GM21786 (cell line): ENCODE measurements at regions not wholly inside any gene's neighbourhood (a gene's known extent, or its start where the extent isn't known, plus 50 kb on each side); places are given as distances from the start of the nearest gene placed in this dataset.

ENCODE experiments used
- ATAC-seq: cut with Tn5 transposase; IDR thresholded peaks from one replicate; pipeline ENCODE4 v1.9.1; 2021; ENCODE audit not compliant: unreplicated experiment

DNA sequence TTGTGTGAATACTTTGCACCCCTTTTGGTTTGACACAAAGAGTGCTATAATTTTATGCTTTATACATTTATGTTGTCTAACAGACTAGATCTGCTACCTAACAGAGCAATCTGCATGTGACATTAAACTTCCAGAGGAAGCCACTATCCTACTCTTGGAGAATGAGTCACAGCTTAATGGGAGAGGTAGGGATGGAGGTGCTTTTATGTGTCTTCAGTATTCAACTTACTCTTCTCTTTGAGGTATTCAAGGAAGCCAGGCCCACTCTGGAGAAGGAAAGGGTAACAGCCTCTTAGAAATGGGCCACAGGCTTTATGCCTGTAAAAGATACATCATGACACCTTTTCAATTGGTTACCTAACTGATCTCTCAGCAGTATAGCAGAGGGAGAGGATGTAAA lies 85.8 kb upstream of the NEUROD1 start:
- ATAC-seq = no peak

DNA sequence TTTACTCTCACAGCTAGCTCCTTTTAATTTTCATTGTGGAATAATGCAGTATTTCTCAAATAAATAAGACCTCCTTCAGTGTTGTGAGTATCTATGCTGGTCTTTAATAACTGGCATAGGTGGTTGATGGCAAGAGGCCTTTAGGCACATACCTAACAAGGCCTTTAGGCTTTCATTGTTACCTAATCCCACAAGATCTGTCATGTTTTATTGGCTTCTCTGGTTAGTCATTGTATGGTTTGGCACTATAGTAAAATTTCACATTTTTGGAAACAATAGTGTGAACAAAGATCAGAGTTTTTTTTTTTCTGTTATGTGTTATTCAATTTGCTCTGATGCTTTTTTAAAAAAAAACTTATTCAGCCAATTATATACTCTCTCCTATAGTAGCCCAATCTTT lies 89.8 kb upstream of the NEUROD1 start:
- no peak for ATAC-seq

DNA sequence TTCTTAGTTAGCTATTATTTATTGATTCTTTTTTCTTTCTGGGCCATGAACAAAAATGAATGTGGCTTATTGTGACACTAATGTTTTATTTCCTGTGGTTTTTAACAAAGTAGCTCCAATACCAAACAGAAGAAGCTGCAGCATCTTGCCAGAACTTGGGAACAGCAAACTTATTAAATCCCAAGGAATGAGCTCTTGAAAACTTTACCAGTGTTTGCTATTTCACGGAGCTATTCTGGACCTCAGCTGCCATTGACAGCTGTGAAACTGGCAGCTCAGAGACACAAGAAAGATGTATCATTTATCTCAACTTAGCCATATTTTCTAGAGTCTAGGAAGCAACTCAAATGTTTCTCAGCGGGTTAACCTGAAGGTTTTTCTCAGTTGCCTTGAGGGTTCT lies 91.0 kb upstream of the NEUROD1 start:
- ATAC-seq = no peak

DNA sequence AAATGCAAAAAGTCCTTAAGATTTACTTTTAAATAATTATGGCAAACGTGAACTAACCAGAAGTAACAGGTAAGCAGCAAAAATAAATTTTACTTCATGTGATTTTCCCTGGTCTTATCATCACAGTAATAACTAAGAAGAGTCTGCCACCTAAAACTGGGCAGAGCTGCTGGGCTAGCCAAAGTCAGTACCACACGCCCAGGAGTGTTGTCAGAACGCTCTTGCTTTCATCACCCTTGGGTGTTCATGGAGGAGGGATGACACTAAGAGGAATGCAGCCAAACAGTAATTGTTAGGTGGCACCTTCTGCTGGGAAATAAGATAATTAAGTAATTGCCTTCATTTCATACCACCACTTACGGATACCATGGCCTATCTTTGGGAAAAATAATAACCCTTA lies 92.0 kb upstream of the NEUROD1 start:
- ATAC-seq = no peak

DNA sequence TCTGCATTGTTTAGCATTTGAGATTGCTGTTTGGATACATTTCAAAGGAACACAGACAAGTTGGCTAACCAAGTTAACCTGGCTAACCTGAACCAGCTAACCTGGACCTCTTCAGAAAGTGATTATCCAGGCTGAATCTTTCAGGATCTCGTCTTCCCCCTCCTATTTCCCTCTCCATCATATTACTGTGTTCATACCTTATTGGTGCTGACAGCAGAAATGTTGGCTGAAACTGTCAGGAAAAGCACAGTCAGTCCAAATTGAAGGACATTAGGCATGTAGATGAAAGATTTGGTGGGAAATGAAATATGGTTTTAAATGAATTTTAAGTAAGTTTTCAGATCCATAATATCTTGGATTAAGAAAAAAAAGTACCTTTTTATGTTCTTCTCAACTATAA lies 92.5 kb upstream of the NEUROD1 start:
- ATAC-seq = no peak

DNA sequence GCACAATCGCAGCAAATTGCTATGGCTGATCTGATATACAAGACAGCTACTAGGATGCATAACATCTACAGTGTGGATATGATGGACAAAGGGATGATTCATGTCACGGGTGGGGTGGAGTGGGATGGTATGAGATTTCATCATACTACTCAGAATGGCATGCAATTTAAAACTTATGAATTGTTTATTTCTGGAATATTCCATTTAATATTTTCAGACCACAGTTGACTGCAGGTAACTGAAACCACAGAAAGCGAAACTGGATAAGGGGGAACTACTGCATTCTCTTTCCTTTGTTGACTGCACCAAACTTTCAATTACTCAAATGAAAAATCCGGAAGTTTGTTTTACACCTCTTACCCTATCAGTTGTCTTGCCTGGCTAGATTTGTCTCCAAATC lies 94.4 kb upstream of the NEUROD1 start:
- ATAC-seq = peak; percentile 40

DNA sequence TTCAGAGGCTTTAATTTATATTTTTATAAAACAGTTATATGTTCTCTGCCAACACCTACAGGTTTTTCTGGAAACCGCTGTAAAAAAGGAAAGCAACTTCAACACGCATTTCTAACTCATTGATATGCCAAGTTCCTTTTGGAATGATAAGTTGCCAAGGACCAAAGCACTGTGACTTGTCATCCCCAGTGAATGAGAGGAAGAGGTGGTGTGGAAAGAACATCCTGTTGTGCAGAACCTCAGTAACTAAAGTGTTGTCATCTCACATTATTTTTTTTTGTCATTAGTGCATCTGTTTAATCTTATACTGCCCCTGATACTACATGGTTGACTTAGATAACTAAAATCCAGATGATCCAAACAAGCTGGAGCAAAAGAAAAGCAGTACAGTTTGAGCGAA lies 96.0 kb upstream of the NEUROD1 start:
- no peak for ATAC-seq

DNA sequence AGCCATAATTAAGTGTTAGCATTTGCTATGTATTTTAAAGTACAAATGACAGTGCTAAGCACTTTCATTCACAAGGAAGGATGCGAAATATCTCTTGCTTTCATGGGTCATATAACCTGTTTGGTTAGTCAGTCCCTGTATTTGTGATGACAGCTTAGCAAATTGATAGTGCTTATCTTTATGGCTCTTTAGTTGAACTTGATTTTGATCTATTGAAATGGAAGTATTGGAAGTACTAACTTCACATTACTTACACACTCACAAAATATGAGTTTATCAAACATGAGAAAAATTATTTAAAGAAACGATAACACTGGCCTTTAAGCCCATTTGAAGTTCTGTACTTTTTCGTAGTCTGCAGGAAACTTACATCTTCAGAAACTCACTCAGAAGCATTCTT lies 97.4 kb upstream of the NEUROD1 start:
- ATAC-seq = no peak

DNA sequence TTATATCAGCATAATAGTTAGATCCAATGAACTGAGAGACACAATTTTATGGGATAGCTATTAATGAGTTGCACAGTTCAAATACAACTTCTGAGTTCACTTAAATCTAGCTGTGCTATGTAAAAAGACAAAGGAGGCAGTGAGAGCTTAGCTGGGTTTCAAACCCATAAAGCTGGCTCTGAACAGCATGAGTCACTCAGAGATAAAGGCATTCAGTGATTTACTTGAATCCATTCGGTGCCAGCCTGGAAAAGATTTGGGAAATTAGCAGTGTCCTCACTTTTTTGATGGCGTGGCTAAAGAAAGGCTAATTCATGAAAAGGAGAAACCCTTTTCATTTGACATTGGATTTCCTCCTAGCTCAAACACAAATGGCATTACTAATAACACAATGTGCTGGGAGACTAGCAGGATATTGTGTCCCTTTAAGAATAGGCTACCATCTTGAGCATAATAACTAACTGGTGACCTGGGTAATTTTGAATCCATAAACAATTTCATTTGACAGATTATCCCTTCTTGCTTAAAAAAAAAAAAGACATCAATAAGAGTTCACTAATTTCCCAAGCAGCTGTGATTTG lies 98.4 kb upstream of the NEUROD1 start:
- ATAC-seq = no peak

DNA sequence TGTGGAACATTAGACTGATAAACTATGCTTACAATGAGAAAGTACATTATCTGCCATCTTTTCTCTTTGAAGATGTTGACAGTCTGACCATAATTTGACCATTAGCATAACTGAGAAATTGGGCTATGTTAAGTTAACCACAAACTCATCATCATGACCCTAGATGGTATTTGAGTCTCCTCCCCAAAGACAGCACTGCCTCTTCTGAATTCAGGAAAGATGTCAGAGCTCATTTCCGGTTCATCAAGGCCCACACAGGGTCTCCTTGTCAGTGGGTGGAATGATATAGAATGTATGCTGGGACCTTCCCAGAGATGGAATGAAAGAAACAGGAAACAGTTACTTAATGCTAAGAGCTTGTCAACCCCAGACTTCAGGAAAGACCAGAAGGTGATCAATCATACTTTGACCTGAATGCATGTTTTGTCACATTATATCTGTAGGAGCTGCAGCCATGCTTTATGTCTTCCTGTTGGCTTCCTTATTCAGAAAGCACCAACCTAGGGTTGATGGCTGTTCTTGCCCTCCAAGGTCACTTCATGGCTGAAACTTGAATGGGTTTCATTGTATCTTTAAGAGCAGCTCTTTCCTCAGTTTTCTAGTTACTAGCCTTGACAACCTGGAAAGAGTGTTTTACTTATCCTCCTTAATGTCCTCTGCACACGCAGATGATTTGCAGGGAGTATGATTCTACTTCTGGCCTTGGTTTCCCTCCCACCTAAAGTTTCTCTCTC lies 99.1 kb upstream of the NEUROD1 start:
- ATAC-seq = peak; percentile 29

DNA sequence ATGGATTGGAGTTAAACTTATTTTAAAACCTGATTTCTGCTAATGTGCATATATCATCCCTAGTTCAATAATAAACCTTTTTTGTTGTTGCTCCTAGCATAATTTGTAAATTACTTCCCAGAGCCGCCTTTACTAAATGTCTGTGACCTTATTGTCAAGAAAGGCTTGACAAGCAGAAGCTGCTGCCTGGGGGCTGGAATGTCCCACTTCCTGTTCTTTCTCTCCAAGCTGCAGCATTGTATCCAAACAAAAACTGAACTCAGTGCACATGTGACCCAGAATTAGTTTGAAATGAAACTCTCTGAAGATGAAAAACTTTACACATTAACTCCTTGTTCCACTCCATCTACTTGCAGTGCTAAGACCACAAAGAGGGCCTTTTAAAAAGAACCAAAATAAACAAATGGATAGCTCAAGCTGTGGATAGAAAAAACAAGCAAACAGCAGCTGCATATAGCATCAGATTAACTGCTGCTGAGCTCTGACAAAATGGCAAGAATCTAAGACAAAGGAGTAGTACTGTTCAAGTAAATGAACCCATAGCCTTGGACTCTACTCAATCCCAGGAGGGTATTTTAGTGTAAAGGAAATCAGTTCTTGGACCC lies 99.8 kb upstream of the NEUROD1 start:
- peak; percentile 76 for ATAC-seq

DNA sequence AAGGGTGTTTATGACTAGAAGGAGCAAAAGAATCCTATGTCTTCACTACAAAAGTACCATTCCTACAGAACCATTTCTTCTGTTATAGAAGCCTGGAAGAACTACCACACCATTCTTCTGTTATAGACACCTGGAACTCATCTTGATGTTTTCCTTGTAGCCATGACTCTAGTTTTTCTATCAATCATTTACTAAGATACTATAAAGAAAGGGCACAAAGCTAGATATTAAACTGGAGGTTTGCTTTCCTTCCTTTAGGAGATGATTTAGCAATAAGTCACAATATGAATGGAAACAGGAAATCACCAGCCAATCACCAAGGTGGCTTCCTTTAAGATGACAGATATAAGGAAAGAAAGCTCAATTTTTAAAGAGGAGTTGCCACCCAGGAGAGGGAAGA lies 100.3 kb upstream of the NEUROD1 start:
- ATAC-seq = peak; percentile 22

DNA sequence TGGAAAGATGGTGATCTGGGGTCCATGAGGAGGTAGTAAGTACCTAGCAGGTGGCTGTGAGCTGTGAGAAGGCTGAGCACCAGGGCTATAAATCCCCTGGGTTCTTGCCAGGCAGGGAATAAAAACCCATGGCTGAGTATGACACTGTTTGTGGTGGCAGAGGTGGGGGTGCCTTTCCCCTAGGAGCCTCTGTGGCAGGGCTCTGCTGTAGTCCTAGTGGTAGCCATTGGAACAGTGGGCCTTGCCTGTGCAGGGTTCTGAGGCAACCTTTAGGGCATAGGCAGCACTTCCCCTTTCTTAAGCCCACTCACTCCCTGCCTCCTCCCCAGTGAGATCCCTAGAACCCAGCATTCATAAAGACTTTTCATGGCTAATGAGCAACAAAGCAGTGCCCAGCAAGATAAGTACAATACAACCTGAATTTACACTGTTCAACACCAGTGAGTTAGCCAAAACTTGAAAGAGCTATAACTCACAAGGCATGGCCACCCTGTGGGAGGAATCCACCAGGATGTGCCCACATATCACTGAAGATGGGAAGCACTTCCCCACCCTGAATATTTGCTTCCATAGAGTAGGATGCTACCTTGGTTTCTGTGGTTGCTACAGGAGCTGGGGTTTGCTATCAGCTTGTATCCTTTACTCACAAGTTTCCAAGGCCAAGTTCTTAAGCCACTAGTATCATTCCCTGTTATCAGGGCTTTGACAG lies 100.9 kb upstream of the NEUROD1 start:
- ATAC-seq = peak; percentile 32

DNA sequence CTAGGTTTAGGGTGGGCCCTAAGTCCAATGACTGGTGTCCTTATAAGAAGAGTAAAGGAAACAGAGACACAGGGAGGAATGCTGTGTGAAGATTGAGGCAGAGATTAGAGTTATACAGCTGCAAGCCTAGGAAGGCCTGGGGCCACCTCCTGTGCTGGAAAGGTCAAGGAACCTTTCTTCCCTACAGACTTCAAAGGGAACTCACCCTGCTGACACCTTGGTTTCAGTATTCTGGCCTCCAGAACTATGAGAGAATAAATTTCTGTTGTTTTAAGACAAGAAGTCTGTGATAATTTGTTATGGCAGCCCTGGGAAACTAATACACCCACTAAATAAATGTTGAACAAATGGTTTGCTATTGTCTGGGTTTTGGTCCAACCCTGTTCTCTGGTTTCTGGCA lies 102.3 kb upstream of the NEUROD1 start:
- no peak for ATAC-seq

DNA sequence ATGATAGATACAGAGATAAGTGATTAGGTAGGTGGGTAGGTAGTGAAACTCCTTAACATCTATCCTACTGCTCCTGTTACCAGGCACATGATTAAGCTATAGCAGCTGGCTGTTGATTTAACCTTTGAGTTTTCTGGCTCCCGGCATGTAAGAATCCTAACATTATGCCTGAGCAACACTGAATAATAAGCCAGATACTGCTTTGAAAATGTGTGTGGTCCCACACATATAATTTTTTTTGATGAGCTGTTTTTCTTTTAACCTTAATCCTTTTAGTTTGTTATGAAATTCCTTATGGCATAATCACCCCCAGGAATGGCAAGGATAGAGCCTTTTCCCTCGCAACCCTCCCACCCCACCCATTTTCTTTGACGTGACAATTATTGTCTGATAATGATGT lies 104.2 kb upstream of the NEUROD1 start:
- no peak for ATAC-seq

DNA sequence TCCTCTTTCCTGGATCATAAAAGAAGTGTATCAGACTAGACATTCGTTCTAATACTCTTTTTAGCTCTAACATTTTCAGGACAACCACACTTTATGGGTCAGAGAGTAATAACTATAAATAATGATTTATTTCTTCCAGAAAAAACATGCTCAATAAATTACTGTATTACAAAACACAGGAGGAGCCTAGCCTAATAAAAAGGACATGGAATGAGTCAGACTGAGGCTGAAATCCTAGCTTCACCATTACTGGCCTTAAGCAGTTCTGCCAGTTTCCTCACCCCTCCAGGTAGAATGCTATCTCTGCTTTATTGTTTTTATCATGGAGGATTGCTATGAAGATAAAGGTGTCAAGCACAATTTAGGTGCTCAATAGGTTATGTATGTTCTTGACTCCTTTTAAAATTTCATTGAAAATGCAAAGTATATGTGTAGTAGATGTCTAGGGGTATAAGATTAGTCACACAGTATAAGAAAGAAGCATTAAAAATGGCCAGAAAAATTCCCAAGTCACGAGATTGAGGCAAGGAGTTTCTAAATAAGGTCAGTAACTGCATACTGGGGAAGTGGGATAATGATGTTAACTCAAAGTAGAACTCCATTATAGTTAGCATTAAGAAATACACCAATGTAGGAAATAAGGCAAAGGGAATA lies 105.5 kb upstream of the NEUROD1 start:
- no peak for ATAC-seq

DNA sequence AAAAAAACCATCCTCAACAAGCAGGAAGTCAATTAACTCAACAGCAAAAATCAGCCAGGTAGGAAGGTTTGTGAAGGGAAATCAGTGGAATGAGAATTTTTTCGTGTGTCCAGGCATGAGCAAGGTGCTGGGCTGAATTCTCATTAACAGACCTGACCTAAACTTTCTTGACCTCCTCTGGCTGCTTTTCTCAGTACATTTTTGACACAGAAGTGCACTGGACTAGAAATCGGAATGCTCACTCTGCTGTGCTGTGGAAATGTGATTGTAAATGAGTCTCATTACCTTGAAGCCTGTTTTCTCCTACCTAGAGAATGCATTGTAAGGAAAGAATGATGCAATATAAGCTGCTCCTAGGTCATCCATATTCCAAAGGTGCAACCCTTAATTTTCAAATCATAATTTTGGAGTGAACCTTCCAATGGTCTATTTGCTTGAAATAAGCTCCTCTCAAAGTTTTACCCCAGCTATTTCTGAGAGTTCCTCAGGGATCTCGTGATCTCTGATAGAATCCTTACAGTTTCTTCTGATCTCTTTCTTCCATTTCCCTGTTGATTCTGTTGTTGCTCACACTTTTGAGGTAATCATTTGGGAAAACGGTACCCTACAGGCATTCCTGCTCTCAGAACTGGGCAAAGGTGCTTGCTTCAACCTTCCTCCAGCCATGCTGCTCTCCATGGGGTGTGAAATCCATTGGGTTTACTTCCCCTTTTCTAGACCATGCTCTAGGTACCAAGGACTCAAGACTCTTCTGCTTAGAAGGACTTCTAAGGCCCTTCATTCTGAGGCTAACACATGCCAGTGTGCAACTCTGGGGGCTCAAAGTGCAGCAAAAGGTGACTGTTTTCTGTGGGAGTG lies 104.9 kb upstream of the ITPRID2 start:
- ATAC-seq = no peak

DNA sequence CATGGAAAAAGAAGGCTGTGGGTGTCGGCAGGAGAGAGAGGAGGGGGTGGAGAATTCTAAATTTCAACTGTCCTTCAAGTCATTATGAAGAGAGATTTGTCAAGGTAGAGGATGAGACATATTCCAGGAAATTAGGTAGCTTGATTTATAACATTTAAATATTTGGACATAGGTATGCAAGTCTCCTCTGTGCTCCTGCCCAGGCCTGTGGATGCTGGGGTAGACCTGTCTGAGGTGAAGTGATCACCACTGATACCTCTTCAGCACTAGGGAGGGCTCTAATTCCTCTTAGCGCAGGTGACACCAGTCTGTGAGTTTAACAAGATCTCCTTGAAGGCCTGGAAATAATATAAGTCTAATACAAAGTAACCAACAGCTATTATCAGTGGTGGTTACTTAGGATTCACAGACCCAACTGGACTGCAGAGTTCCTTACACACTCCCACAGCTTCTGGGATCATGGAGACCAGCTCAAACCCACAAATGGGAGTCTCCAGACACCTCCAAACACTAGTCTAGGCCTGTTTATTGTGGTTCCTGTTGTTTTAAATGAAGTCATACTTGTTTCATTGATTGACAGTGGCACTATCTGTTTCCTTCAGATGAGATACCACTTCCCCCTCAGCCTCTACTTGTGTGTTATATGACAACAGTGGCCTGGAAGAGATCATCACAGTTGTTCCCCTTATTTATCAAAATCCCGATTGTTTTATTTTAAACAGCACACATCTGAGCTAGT lies 104.1 kb upstream of the ITPRID2 start:
- ATAC-seq = no peak

DNA sequence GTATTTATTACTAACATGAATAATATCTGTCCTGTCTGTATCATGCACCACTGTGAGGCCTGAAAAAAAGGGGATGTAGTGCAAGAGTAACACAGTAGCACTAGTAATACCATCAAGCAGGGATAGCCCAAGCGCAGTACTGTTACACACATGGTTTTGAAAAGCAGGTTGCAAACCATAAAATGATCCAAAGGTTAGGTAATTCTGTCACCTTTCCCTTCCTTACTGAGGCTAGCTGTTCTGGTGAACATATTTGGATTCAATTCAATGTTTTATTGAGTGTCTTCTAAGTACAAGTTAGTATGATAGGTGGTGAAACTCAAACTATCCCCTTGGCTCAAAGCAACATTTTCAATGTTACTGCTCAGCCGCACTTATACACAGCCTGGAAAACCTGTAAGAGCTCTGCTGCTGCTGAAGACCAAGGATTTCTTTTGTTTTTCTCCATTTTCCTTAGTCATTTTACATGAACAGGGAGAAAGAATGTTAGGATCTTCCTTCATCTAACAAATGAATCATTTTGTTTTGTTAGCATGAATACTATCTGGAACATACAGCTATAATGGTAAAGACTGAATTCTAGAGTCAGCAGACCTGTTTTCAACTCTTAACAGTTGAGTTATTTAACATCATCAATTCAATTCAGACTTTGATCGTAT lies 102.5 kb upstream of the ITPRID2 start:
- ATAC-seq = no peak
